ENCODE measurements at regions not wholly inside any gene's neighbourhood (a gene's known extent, or its start where the extent isn't known, plus 50 kb on each side); places are given as distances from the start of the nearest gene placed in this dataset.

DNA sequence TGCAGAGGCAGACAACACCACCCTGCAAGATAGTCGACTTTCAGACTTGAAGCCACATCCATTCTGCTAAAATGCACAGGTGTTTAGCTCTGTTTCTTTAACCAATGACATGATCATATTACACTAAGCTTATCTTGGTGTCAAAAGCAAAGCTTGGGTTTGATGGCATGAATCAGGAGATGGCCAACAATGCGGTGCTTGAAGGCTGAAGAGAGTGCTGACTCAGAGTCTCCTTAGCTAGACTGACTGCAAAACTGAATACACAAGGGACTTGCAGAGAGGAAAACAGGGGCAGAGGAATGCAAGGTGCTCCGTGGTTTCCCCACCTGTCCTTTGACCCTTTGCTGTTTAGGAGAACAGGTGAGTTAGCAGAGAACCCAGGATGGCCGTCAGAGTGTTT, 262.6 kb downstream of the SIPA1L2 start (continued):
- TF ChIP-seq, protein P1, sequence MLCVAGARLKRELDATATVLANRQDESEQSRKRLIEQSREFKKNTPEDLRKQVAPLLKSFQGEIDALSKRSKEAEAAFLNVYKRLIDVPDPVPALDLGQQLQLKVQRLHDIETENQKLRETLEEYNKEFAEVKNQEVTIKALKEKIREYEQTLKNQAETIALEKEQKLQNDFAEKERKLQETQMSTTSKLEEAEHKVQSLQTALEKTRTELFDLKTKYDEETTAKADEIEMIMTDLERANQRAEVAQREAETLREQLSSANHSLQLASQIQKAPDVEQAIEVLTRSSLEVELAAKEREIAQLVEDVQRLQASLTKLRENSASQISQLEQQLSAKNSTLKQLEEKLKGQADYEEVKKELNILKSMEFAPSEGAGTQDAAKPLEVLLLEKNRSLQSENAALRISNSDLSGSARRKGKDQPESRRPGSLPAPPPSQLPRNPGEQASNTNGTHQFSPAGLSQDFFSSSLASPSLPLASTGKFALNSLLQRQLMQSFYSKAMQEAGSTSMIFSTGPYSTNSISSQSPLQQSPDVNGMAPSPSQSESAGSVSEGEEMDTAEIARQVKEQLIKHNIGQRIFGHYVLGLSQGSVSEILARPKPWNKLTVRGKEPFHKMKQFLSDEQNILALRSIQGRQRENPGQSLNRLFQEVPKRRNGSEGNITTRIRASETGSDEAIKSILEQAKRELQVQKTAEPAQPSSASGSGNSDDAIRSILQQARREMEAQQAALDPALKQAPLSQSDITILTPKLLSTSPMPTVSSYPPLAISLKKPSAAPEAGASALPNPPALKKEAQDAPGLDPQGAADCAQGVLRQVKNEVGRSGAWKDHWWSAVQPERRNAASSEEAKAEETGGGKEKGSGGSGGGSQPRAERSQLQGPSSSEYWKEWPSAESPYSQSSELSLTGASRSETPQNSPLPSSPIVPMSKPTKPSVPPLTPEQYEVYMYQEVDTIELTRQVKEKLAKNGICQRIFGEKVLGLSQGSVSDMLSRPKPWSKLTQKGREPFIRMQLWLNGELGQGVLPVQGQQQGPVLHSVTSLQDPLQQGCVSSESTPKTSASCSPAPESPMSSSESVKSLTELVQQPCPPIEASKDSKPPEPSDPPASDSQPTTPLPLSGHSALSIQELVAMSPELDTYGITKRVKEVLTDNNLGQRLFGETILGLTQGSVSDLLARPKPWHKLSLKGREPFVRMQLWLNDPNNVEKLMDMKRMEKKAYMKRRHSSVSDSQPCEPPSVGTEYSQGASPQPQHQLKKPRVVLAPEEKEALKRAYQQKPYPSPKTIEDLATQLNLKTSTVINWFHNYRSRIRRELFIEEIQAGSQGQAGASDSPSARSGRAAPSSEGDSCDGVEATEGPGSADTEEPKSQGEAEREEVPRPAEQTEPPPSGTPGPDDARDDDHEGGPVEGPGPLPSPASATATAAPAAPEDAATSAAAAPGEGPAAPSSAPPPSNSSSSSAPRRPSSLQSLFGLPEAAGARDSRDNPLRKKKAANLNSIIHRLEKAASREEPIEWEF (CRISPR knock-in tag; IDR thresholded peaks at IDR 0.05) = no peak
- TF ChIP-seq POLR3A (IDR thresholded peaks at IDR 0.05; ENCODE audit: borderline replicate concordance, extremely low read depth, insufficient read depth, insufficient read length) = no peak

DNA sequence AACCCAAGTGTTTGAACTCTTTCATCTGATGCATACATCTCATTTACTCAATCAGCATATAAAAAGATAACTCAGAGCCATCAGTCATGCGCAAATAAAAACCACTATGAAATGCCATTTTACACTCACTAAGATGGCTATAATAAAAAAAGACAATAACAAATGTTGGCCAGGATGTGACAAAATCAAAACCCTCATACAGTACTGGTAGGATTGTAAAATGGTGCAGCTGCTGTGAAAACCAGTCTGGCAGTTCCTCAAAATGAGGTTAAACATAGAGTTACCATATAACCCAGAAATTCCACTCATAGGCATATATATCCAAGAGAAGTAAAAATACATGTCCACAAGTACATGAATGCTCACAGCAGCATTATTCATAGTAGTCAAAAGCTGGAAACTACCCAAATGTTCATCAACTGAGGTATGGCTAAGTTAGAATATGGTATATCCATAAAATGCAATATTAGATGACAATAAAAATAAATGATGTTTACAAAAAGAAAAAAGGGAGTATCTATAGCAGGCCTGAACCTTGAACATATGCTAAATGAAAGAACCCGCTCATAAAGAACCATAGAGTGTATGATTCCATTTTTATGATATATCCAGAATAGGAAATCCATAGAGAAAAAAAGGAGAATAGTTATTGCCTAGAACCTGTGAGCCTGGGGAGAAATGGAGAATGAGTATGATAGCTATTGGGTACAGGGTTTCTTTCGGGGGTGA, 265.1 kb downstream of the SIPA1L2 start:
- WGBS (ENCODE audit: insufficient coverage, low coverage, missing lambda C conversion rate) = 0% methylated on average over 3 of the region's 3 CpGs
- Histone ChIP-seq H3K27me3 (ENCODE audit: control insufficient read depth in 2 of 2, insufficient read depth in 2 of 2, low read length in 2 of 2) (no peaks in the 10 kb centered on the region), H3K36me3 (ENCODE audit: control insufficient read depth, insufficient read depth, low read length) (no peaks in the 10 kb centered on the region), H4K20me1 (replicated peaks; ENCODE audit: control insufficient read depth, insufficient read depth, low read length) (no peaks in the 10 kb centered on the region), H3K27ac (ENCODE audit: extremely low read depth, low read depth, low read length) (no peak overlapping the region), H3K9me3 (replicated peaks; ENCODE audit: control insufficient read depth, insufficient read depth, low read depth, low read length) (no peaks in the 10 kb centered on the region), H3K4me3 (no peak overlapping the region), H3K9me1 (ENCODE audit: control insufficient read depth, insufficient read depth, low read length) (no peaks in the 10 kb centered on the region), H3K4me1 (replicated peaks in 1 of 2; ENCODE audit: control insufficient read depth in 2 of 2, insufficient read depth in 2 of 2, low read length in 2 of 2) (no peaks in the 10 kb centered on the region), H3K9ac (ENCODE audit: insufficient read depth in 1 of 2, low read depth in 2 of 2, low read length in 2 of 2) (no peak overlapping the region), H2AFZ (ENCODE audit: low read depth, low read length) (no peak overlapping the region), H3K4me2 (ENCODE audit: insufficient read depth, low read length) (no peak overlapping the region), H3K79me2 (ENCODE audit: control insufficient read depth, insufficient read depth, low read length) (no peaks in the 10 kb centered on the region)
- ChIA-PET POLR2A (no interaction called here), CTCF (ENCODE audit: low intra/inter-chr PET ratio) (no interaction called here)
- ATAC-seq (no peak), DNase-seq (ENCODE audit: extremely low read depth in 1 of 4, low spot score in 3 of 4) (no peak), FAIRE-seq (no peak)
- intact Hi-C loops (cut with micrococcal nuclease) (no loop called here), in situ Hi-C loops (cut with MboI) (no loop called here)
- no TSS peak for BruUV-seq (replicated peaks)
- TF ChIP-seq ZBTB8A (IDR thresholded peaks at IDR 0.05; ENCODE audit: partially characterized antibody) = no peak
- no peak for TF ChIP-seq LARP7 (IDR thresholded peaks at IDR 0.05)
- no peak for TF ChIP-seq FOXK2 (conservative IDR thresholded peaks at IDR 0.05 in 1 of 2, IDR thresholded peaks at IDR 0.05 in 1 of 2; ENCODE audit: low read depth in 2 of 2)
- no peak for TF ChIP-seq ZKSCAN3 (CRISPR knock-in tag; IDR thresholded peaks at IDR 0.05)
- no peak for TF ChIP-seq RBFOX2 (IDR thresholded peaks at IDR 0.05; ENCODE audit: low read depth, low read length)
- no peak for TF ChIP-seq FOXK1 (CRISPR knock-in tag; IDR thresholded peaks at IDR 0.05; ENCODE audit: borderline replicate concordance)
- TF ChIP-seq RB1 (IDR thresholded peaks at IDR 0.05; ENCODE audit: low read depth) = no peak
- no peak for TF ChIP-seq TRIM28 (IDR thresholded peaks at IDR 0.05)
- no peak for TF ChIP-seq ZNF143 (CRISPR knock-in tag; IDR thresholded peaks at IDR 0.05)

Measured in K562 (cell line).